HCT116 (cell line): ENCODE measurements at regions not wholly inside any gene's neighbourhood (a gene's known extent, or its start where the extent isn't known, plus 50 kb on each side); places are given as distances from the start of the nearest gene placed in this dataset.

Experiments used
- ATAC-seq: fragments of 200-7000 bp; cut with Tn5 transposase; 2 replicates; pipeline ENCODE4 v1.9.1; 2020; ENCODE audit warnings: mild to moderate bottlenecking, moderate library complexity
- BruUV-seq: library from RNA; stranded (reverse); fragments of 400-500 nt; replicated peaks from 2 replicates; lab custom pipeline; 2021; lab: Mats Ljungman, UMichigan
- CTCF ChIA-PET: fragments of 300-600 bp; sonication (Branson Sonifier 250); formaldehyde crosslinking; loops from one replicate; lab custom pipeline; 2021; ENCODE audit warnings: antibody characterized with exemption; lab: Charles Lee
- POLR2A ChIA-PET: fragments of 300-600, 350-600 bp; sonication (Branson Sonifier 250); formaldehyde crosslinking; loops from one replicate; lab custom pipeline; 2021; ENCODE audit warnings: antibody characterized with exemption; lab: Charles Lee
- RAD21 ChIA-PET, 2 experiments: fragments of 300-600 bp; sonication (Branson Sonifier 250); formaldehyde crosslinking; loops; one replicate each; lab custom pipeline; 2023; ENCODE audit warnings: low total read pairs in 2 of 2; ENCODE audit not compliant: uncharacterized antibody in 2 of 2, unreplicated experiment in 2 of 2, low non-redundant PET in 1 of 2; lab: Charles Lee
- DNase-seq: peaks from one replicate; pipeline ENCODE4 v3.0.0-alpha.2; 2010; ENCODE audit warnings: low read depth, low spot score
- H2AFZ ChIP-seq: fragments of 200-600 bp; shearing (Covaris generic), sonication (generic); 2 replicates; pipeline ENCODE4 v1.6.1; 2017; ENCODE audit warnings: low read depth, mixed run types, mixed read lengths, antibody characterized with exemption, low read length; ENCODE audit not compliant: poor library complexity, severe bottlenecking
- H3K27ac ChIP-seq: 2 replicates; pipeline ENCODE4 v1.5.1; 2012; ENCODE audit warnings: low read depth, low read length
- H3K27me3 ChIP-seq: fragments of 200-600 bp; sonication (generic); 2 replicates; pipeline ENCODE4 v1.6.1; 2016; ENCODE audit warnings: mixed run types, low read length, mixed read lengths; ENCODE audit not compliant: insufficient read depth
- H3K36me3 ChIP-seq, 2 experiments: fragments of 200-500 bp in 1 of 2; fragments of 200-600 bp in 1 of 2; sonication (Bioruptor generic) in 1 of 2; sonication (generic) in 1 of 2; 2 replicates each; pipeline versions ENCODE4 v1.5.1 to v1.6.1; 2014 to 2016; ENCODE audit warnings: low read length in 2 of 2, inconsistent platforms in 1 of 2, mixed read lengths in 1 of 2, mixed run types in 1 of 2; ENCODE audit not compliant: insufficient read depth in 2 of 2, control insufficient read depth in 1 of 2
- H3K4me1 ChIP-seq, 2 experiments: fragments of 200-600 bp in 1 of 2; sonication (generic) in 1 of 2; 2 replicates each; pipeline versions ENCODE4 v1.5.1 to v1.6.1; 2012 to 2017; ENCODE audit warnings: low read length in 2 of 2, inconsistent platforms in 1 of 2, mild to moderate bottlenecking in 1 of 2, mixed read lengths in 1 of 2, mixed run types in 1 of 2, moderate library complexity in 1 of 2; ENCODE audit not compliant: insufficient read depth in 2 of 2, control insufficient read depth in 1 of 2
- H3K4me2 ChIP-seq: fragments of 200-600 bp; sonication (generic); 2 replicates; pipeline ENCODE4 v1.6.1; 2017; ENCODE audit warnings: mixed run types, low read length, mixed read lengths
- H3K4me3 ChIP-seq, 2 experiments: fragments of 200-600 bp in 1 of 2; sonication (generic) in 1 of 2; replicated peaks in 1 of 2; 2 replicates each; pipeline ENCODE4 v1.5.1; 2011 to 2016; ENCODE audit warnings: low read length in 2 of 2, control low read depth in 1 of 2, low read depth in 1 of 2, mild to moderate bottlenecking in 1 of 2, mixed read lengths in 1 of 2, mixed run types in 1 of 2
- H3K79me2 ChIP-seq: fragments of 200-600 bp; sonication (generic); 2 replicates; pipeline ENCODE4 v1.6.1; 2017; ENCODE audit warnings: mild to moderate bottlenecking, mixed run types, low read length, moderate library complexity, mixed read lengths; ENCODE audit not compliant: insufficient read depth
- H3K9ac ChIP-seq: fragments of 200-600 bp; sonication (generic); 2 replicates; pipeline ENCODE4 v1.6.1; 2016; ENCODE audit warnings: low read length, mixed read lengths
- H3K9me2 ChIP-seq: fragments of 200-600 bp; sonication (generic), shearing (Covaris generic); 2 replicates; pipeline ENCODE4 v1.6.1; 2017; ENCODE audit warnings: mixed run types, mild to moderate bottlenecking, moderate library complexity; ENCODE audit not compliant: insufficient read depth
- H3K9me3 ChIP-seq, 2 experiments: fragments of 200-500 bp in 1 of 2; fragments of 200-600 bp in 1 of 2; sonication (Bioruptor generic) in 1 of 2; sonication (generic) in 1 of 2; 2 replicates each; pipeline ENCODE4 v1.6.1; 2014 to 2017; ENCODE audit warnings: low read length in 2 of 2, mixed read lengths in 2 of 2, inconsistent platforms in 1 of 2, low read depth in 1 of 2, mild to moderate bottlenecking in 1 of 2, mixed run types in 1 of 2, moderate library complexity in 1 of 2; ENCODE audit not compliant: control insufficient read depth in 1 of 2, insufficient read depth in 1 of 2
- H4K20me1 ChIP-seq: fragments of 200-600 bp; sonication (generic), shearing (Covaris generic); 2 replicates; pipeline ENCODE4 v1.6.1; 2017; ENCODE audit warnings: mixed run types, mild to moderate bottlenecking, moderate library complexity; ENCODE audit not compliant: insufficient read depth
- CEBPB ChIP-seq: IDR thresholded peaks from 2 replicates; pipeline ENCODE4 v1.6.1; 2012; ENCODE audit warnings: low read depth
- ELF1 ChIP-seq: IDR thresholded peaks from 2 replicates; pipeline ENCODE4 v1.6.1; 2012; ENCODE audit warnings: low read depth, borderline replicate concordance
- EZH2phosphoT487 ChIP-seq: fragments of 200-600 bp; IDR thresholded peaks from 2 replicates; pipeline ENCODE4 v1.6.1; 2018; ENCODE audit warnings: antibody characterized with exemption, borderline replicate concordance
- FOSL1 ChIP-seq: IDR thresholded peaks from 2 replicates; pipeline ENCODE4 v1.6.1; 2012; ENCODE audit warnings: low read depth
- JUND ChIP-seq: IDR thresholded peaks from 2 replicates; pipeline ENCODE4 v1.6.1; 2012
- POLR2AphosphoS5 ChIP-seq: IDR thresholded peaks from 2 replicates; pipeline ENCODE4 v1.6.1; 2011; ENCODE audit warnings: mild to moderate bottlenecking, low read depth, low read length, moderate library complexity
- SRF ChIP-seq: IDR thresholded peaks from 2 replicates; pipeline ENCODE4 v1.6.1; 2012; ENCODE audit warnings: low read depth
- TCF7L2 ChIP-seq: IDR thresholded peaks from 2 replicates; pipeline ENCODE4 v1.7.0; 2011; ENCODE audit warnings: borderline replicate concordance, inconsistent platforms; ENCODE audit not compliant: insufficient read depth, insufficient read length; ENCODE audit errors: extremely low read depth
- ZFX ChIP-seq: fragments of 450-650 bp; IDR thresholded peaks from 2 replicates; pipeline ENCODE4 v1.6.1; 2017
- intact Hi-C: fragments of 100-400 bp; cut with micrococcal nuclease; formaldehyde crosslinking; loops from 2 replicates; pipeline ENCODE4 v1.10.0; 2022
- TF ChIP-seq, protein P1 (sequence below), 3 experiments: fragments of 200-600 bp in 1 of 3; sonication (generic) in 1 of 3; IDR thresholded peaks in 2 of 3; conservative IDR thresholded peaks in 1 of 3; 2 replicates each; pipeline ENCODE4 v1.5.1; 2012 to 2017; ENCODE audit warnings: low read depth in 2 of 3, low read length in 2 of 3, antibody characterized with exemption in 1 of 3, borderline replicate concordance in 1 of 3, control low read depth in 1 of 3, mild to moderate bottlenecking in 1 of 3, mixed read lengths in 1 of 3, mixed run types in 1 of 3, moderate library complexity in 1 of 3; ENCODE audit not compliant: insufficient read depth in 1 of 3

- Histone ChIP-seq H3K4me3 (no peak overlapping the region), H3K9me3 (no peaks in the 10 kb centered on the region), H3K27me3 (no peaks in the 10 kb centered on the region), H3K4me2 (no peak overlapping the region), H3K9me2 (no peaks in the 10 kb centered on the region), H2AFZ (no peak overlapping the region), H3K4me1 (peaks cover 0 to 6% of the 10 kb centered on the region in 2 experiments; a peak in 1 of 4 replicates), H3K36me3 (no peaks in the 10 kb centered on the region), H3K27ac (no peak overlapping the region), H3K79me2 (no peaks in the 10 kb centered on the region), H4K20me1 (no peaks in the 10 kb centered on the region), H3K9ac (no peak overlapping the region)
- ATAC-seq (no peak), DNase-seq (no peak)
- intact Hi-C loops, result no loop called here
- POLR2A ChIA-PET, result no interaction called here
- CTCF ChIA-PET, result no interaction called here
- RAD21 ChIA-PET, result no interaction called here
- no TSS peak for BruUV-seq
- no peak for TF ChIP-seq ZFX
- no peak for TF ChIP-seq FOSL1
- TF ChIP-seq ELF1, result no peak
- TF ChIP-seq CEBPB, result no peak
- TF ChIP-seq SRF, result no peak
These were observed 72.6 kb upstream of the C3orf80 start for GRCh38 chr3:160152638-160153037.

DNA sequence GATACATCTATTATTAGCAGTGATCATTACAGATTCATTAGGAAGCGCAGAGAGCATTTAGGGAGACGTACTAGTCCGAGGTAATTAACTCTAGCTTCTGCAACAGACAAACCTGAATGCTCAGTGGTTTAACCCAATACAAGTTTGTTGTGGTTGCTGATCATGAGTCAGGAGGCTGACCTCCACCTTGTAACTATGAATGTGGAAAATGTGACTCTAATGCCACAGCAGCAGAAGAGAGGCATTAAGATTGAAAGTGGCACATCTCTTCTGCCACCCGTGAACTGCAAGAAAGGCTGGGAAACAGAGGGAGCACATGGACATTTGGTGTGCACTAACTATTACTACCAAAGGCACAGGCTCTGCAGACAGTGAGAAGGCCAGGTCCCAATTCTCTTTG is 71.2 kb upstream of the C3orf80 start:
- no peak for ATAC-seq
- ChIA-PET POLR2A (interaction anchor here (1.1 kb wide), 1 partner anchor 11 kb away, joined by 3 read pairs; no protein-coding TSS in a partner anchor), RAD21 (no interaction called here), CTCF (no interaction called here)
- Histone ChIP-seq H3K4me1 (peaks cover 0 to 6% of the 10 kb centered on the region in 2 experiments; a peak in 1 of 4 replicates), H3K36me3 (no peaks in the 10 kb centered on the region), H2AFZ (no peak overlapping the region), H3K27me3 (no peaks in the 10 kb centered on the region), H3K9me3 (no peaks in the 10 kb centered on the region), H3K4me3 (no peak overlapping the region), H4K20me1 (no peaks in the 10 kb centered on the region), H3K4me2 (no peak overlapping the region), H3K9ac (no peak overlapping the region), H3K79me2 (no peaks in the 10 kb centered on the region), H3K27ac (no peak overlapping the region), H3K9me2 (no peaks in the 10 kb centered on the region)
- intact Hi-C loops, result no loop called here
- no peak for TF ChIP-seq TCF7L2
- peak; percentile 57 for TF ChIP-seq JUND
- no peak for TF ChIP-seq POLR2AphosphoS5
- TF ChIP-seq FOSL1, result peak; percentile 51
- TF ChIP-seq, protein P1, sequence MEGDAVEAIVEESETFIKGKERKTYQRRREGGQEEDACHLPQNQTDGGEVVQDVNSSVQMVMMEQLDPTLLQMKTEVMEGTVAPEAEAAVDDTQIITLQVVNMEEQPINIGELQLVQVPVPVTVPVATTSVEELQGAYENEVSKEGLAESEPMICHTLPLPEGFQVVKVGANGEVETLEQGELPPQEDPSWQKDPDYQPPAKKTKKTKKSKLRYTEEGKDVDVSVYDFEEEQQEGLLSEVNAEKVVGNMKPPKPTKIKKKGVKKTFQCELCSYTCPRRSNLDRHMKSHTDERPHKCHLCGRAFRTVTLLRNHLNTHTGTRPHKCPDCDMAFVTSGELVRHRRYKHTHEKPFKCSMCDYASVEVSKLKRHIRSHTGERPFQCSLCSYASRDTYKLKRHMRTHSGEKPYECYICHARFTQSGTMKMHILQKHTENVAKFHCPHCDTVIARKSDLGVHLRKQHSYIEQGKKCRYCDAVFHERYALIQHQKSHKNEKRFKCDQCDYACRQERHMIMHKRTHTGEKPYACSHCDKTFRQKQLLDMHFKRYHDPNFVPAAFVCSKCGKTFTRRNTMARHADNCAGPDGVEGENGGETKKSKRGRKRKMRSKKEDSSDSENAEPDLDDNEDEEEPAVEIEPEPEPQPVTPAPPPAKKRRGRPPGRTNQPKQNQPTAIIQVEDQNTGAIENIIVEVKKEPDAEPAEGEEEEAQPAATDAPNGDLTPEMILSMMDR (IDR thresholded peaks at IDR 0.05 in 2 of 3, conservative IDR thresholded peaks at IDR 0.05 in 1 of 3; ENCODE audit: borderline replicate concordance in 1 of 3, insufficient read depth in 1 of 3, low read depth in 2 of 3, low read length in 2 of 3), result no peak
- TF ChIP-seq EZH2phosphoT487, result no peak
- no TSS peak for BruUV-seq
- DNase-seq, result no peak
